Activated T-helper 1 cell treated with anti-CD3 and anti-CD28 coated beads, Interleukin-12 subunit alpha, Interleukin-12 subunit beta, Interleukin-2, Interleukin-4 antibody, amounts not matched to agents 30 ng/mL and 10 ng/mL and 1 ng/mL, durations not matched to agents 14 hours and 24 hours and 36 hours (primary cell): ENCODE measurements at regions not wholly inside any gene's neighbourhood (a gene's known extent, or its start where the extent isn't known, plus 50 kb on each side); places are given as distances from the start of the nearest gene placed in this dataset.
"Not testable (repeated sequence)": the region's sequence is repeated elsewhere in the genome, so short reads cannot be mapped to it uniquely, and the experiment has no call there.

Experiments used
- DNase-seq: peaks from one replicate; pipeline ENCODE4 v3.0.0; 2021; ENCODE audit warnings: low spot score
- H3K27ac Mint-ChIP-seq: one replicate; pipeline ENCODE4 v1.8.0; 2021; ENCODE audit warnings: mild to moderate bottlenecking, mixed read lengths
- H3K27me3 Mint-ChIP-seq: one replicate; pipeline ENCODE4 v1.8.0; 2022; ENCODE audit warnings: mild to moderate bottlenecking, moderate library complexity, mixed read lengths; ENCODE audit not compliant: insufficient read depth
- H3K36me3 Mint-ChIP-seq: one replicate; pipeline ENCODE4 v1.8.0; 2021; ENCODE audit warnings: low read depth, mixed read lengths
- H3K4me1 Mint-ChIP-seq: one replicate; pipeline ENCODE4 v1.8.0; 2021; ENCODE audit warnings: low read depth, mixed read lengths
- H3K4me3 Mint-ChIP-seq: one replicate; pipeline ENCODE4 v1.8.0; 2021; ENCODE audit warnings: mild to moderate bottlenecking, moderate library complexity, mixed read lengths
- H3K9me3 Mint-ChIP-seq: one replicate; pipeline ENCODE4 v1.8.0; 2021; ENCODE audit warnings: mixed read lengths
- intact Hi-C: fragments of 100-400 bp; cut with micrococcal nuclease; formaldehyde crosslinking; loops from one replicate; pipeline ENCODE4 v1.15.1; 2024

- Mint-ChIP-seq H3K27me3 (no peaks in the 10 kb centered on the region), H3K36me3 (no peaks in the 10 kb centered on the region), H3K9me3 (peaks cover 7% of the 10 kb centered on the region), H3K4me1 (no peaks in the 10 kb centered on the region), H3K27ac (no peak overlapping the region), H3K4me3 (no peak overlapping the region)
- DNase-seq: no peak
- intact Hi-C loops: no loop called here
Measured at GRCh38 chr9:13810510-13810909, 503.4 kb downstream of the NFIB start.

GRCh38 chr9:13809401-13809800, 504.5 kb downstream of the NFIB start:
- H3K27me3 Mint-ChIP-seq: no peaks in the 10 kb centered on the region
- peaks cover 7% of the 10 kb centered on the region for H3K9me3 Mint-ChIP-seq
- intact Hi-C loops: no loop called here

GRCh38 chr9:13807118-13807517, 506.8 kb downstream of the NFIB start:
- no peaks in the 10 kb centered on the region for H3K4me1 Mint-ChIP-seq
- intact Hi-C loops: no loop called here
- DNase-seq: no peak
- H3K27me3 Mint-ChIP-seq: no peaks in the 10 kb centered on the region
- H3K9me3 Mint-ChIP-seq: peaks cover 7% of the 10 kb centered on the region
- no peak overlapping the region for H3K4me3 Mint-ChIP-seq
- no peaks in the 10 kb centered on the region for H3K36me3 Mint-ChIP-seq
- H3K27ac Mint-ChIP-seq: no peak overlapping the region

More at GRCh38 chr9:13809401-13809800, 504.5 kb downstream of the NFIB start:
- Mint-ChIP-seq H3K4me1 (no peaks in the 10 kb centered on the region), H3K27ac (no peak overlapping the region), H3K36me3 (no peaks in the 10 kb centered on the region), H3K4me3 (no peak overlapping the region)
- DNase-seq: no peak

- DNase-seq: no peak
- no peak overlapping the region for H3K4me3 Mint-ChIP-seq
- intact Hi-C loops: no loop called here
- H3K27me3 Mint-ChIP-seq: no peaks in the 10 kb centered on the region
- no peaks in the 10 kb centered on the region for H3K36me3 Mint-ChIP-seq
- H3K27ac Mint-ChIP-seq: no peak overlapping the region
- H3K9me3 Mint-ChIP-seq: peaks cover 7% of the 10 kb centered on the region
- no peaks in the 10 kb centered on the region for H3K4me1 Mint-ChIP-seq
Measured at GRCh38 chr9:13806714-13807113, 507.2 kb downstream of the NFIB start.

- no peak overlapping the region for H3K4me3 Mint-ChIP-seq
- H3K36me3 Mint-ChIP-seq: no peaks in the 10 kb centered on the region
- peaks cover 7% of the 10 kb centered on the region for H3K9me3 Mint-ChIP-seq
- no peak overlapping the region for H3K27ac Mint-ChIP-seq
- no peaks in the 10 kb centered on the region for H3K4me1 Mint-ChIP-seq
- intact Hi-C loops: no loop called here
- H3K27me3 Mint-ChIP-seq: no peaks in the 10 kb centered on the region
- DNase-seq: no peak
Measured at GRCh38 chr9:13805546-13805945, 508.4 kb downstream of the NFIB start.

GRCh38 chr9:13804532-13804931, 509.4 kb downstream of the NFIB start:
- intact Hi-C loops: no loop called here
- H3K27me3 Mint-ChIP-seq: no peaks in the 10 kb centered on the region
- H3K4me3 Mint-ChIP-seq: no peak overlapping the region
- no peaks in the 10 kb centered on the region for H3K4me1 Mint-ChIP-seq
- H3K27ac Mint-ChIP-seq: no peak overlapping the region
- no peaks in the 10 kb centered on the region for H3K36me3 Mint-ChIP-seq
- peaks cover 7% of the 10 kb centered on the region for H3K9me3 Mint-ChIP-seq
- DNase-seq: no peak

GRCh38 chr9:13800776-13801175, 513.2 kb downstream of the NFIB start:
- DNase-seq: no peak

GRCh38 chr9:13797701-13798100, 516.2 kb downstream of the NFIB start:
- H3K4me1 Mint-ChIP-seq, intact Hi-C loops, H3K27me3 Mint-ChIP-seq, H3K4me3 Mint-ChIP-seq, H3K27ac Mint-ChIP-seq, H3K9me3 Mint-ChIP-seq, DNase-seq, H3K36me3 Mint-ChIP-seq: not testable (repeated sequence)

More at GRCh38 chr9:13800776-13801175, 513.2 kb downstream of the NFIB start:
- no peak overlapping the region for H3K27ac Mint-ChIP-seq
- H3K9me3 Mint-ChIP-seq: no peaks in the 10 kb centered on the region
- no peaks in the 10 kb centered on the region for H3K4me1 Mint-ChIP-seq
- no peaks in the 10 kb centered on the region for H3K36me3 Mint-ChIP-seq
- intact Hi-C loops: no loop called here
- H3K4me3 Mint-ChIP-seq: no peak overlapping the region
- no peaks in the 10 kb centered on the region for H3K27me3 Mint-ChIP-seq

- intact Hi-C loops: no loop called here
- no peak overlapping the region for H3K27ac Mint-ChIP-seq
- no peaks in the 10 kb centered on the region for H3K27me3 Mint-ChIP-seq
- no peak for DNase-seq
- H3K4me1 Mint-ChIP-seq: no peaks in the 10 kb centered on the region
- no peak overlapping the region for H3K4me3 Mint-ChIP-seq
- H3K9me3 Mint-ChIP-seq: peaks cover 10% of the 10 kb centered on the region
- no peaks in the 10 kb centered on the region for H3K36me3 Mint-ChIP-seq
Measured at GRCh38 chr9:13791816-13792215, 512.3 kb upstream of the MPDZ start.

GRCh38 chr9:13790055-13790454, 510.6 kb upstream of the MPDZ start:
- Mint-ChIP-seq H3K36me3 (no peaks in the 10 kb centered on the region), H3K4me3 (no peak overlapping the region), H3K27me3 (no peaks in the 10 kb centered on the region), H3K4me1 (no peaks in the 10 kb centered on the region), H3K9me3 (peaks cover 13% of the 10 kb centered on the region), H3K27ac (no peak overlapping the region)
- intact Hi-C loops: no loop called here
- no peak for DNase-seq

- peaks cover 3% of the 10 kb centered on the region for H3K9me3 Mint-ChIP-seq
Measured at GRCh38 chr9:13787234-13787833, 507.8 kb upstream of the MPDZ start.

GRCh38 chr9:13786711-13787110, 507.2 kb upstream of the MPDZ start:
- no peaks in the 10 kb centered on the region for H3K4me1 Mint-ChIP-seq
- no peaks in the 10 kb centered on the region for H3K27me3 Mint-ChIP-seq
- intact Hi-C loops: no loop called here
- no peaks in the 10 kb centered on the region for H3K36me3 Mint-ChIP-seq
- H3K9me3 Mint-ChIP-seq: peaks cover 3% of the 10 kb centered on the region
- no peak overlapping the region for H3K4me3 Mint-ChIP-seq
- no peak overlapping the region for H3K27ac Mint-ChIP-seq
- no peak for DNase-seq

More at GRCh38 chr9:13787234-13787833, 507.8 kb upstream of the MPDZ start:
- no peaks in the 10 kb centered on the region for H3K4me1 Mint-ChIP-seq
- intact Hi-C loops: no loop called here
- no peak for DNase-seq
- no peaks in the 10 kb centered on the region for H3K36me3 Mint-ChIP-seq
- H3K4me3 Mint-ChIP-seq: no peak overlapping the region
- H3K27ac Mint-ChIP-seq: no peak overlapping the region
- no peaks in the 10 kb centered on the region for H3K27me3 Mint-ChIP-seq

- Mint-ChIP-seq H3K9me3 (peaks cover 3% of the 10 kb centered on the region), H3K36me3 (no peaks in the 10 kb centered on the region), H3K4me3 (no peak overlapping the region), H3K27me3 (no peaks in the 10 kb centered on the region), H3K4me1 (no peaks in the 10 kb centered on the region), H3K27ac (no peak overlapping the region)
- DNase-seq: no peak
- intact Hi-C loops: no loop called here
Measured at GRCh38 chr9:13786131-13786530, 506.6 kb upstream of the MPDZ start.

GRCh38 chr9:13779106-13779505, 499.6 kb upstream of the MPDZ start:
- Mint-ChIP-seq H3K27me3 (no peaks in the 10 kb centered on the region), H3K9me3 (peaks cover 3% of the 10 kb centered on the region), H3K36me3 (no peaks in the 10 kb centered on the region), H3K27ac (no peak overlapping the region), H3K4me3 (no peak overlapping the region), H3K4me1 (no peaks in the 10 kb centered on the region)
- intact Hi-C loops: no loop called here
- DNase-seq: no peak
